HL-60 (cell line): ENCODE measurements at regions not wholly inside any gene's neighbourhood (a gene's known extent, or its start where the extent isn't known, plus 50 kb on each side); places are given as distances from the start of the nearest gene placed in this dataset.

Source experiments
- POLR2AphosphoS5 ChIP-seq: IDR thresholded peaks from 2 replicates; pipeline ENCODE4 v1.6.1; 2012; ENCODE audit warnings: low read depth
- TF ChIP-seq, protein P1 (sequence below): IDR thresholded peaks from one replicate; pipeline ENCODE4 v1.5.1; 2011; ENCODE audit warnings: low read length, control low read depth, inconsistent platforms; ENCODE audit not compliant: insufficient read depth

DNA sequence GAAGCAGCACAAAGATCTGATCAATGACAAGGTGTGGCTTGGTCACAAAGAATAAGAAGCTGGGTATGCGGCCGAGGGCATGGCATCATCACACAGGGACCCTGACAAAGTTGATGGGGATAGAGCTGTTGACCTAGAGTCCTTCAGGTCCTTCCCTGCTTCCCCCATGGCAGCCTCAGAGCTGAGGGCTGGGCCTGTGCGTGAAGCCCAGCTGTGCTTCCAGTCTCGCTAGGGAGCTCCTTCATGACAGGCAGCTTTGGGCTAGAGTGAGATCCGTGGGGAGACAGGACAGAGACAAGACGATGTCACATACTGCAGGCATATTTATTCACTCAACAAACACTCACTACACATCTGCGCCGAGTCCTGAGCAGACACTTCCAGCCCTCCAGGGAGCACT is 56.4 kb upstream of the NEURL1B start:
- TF ChIP-seq, protein P1, sequence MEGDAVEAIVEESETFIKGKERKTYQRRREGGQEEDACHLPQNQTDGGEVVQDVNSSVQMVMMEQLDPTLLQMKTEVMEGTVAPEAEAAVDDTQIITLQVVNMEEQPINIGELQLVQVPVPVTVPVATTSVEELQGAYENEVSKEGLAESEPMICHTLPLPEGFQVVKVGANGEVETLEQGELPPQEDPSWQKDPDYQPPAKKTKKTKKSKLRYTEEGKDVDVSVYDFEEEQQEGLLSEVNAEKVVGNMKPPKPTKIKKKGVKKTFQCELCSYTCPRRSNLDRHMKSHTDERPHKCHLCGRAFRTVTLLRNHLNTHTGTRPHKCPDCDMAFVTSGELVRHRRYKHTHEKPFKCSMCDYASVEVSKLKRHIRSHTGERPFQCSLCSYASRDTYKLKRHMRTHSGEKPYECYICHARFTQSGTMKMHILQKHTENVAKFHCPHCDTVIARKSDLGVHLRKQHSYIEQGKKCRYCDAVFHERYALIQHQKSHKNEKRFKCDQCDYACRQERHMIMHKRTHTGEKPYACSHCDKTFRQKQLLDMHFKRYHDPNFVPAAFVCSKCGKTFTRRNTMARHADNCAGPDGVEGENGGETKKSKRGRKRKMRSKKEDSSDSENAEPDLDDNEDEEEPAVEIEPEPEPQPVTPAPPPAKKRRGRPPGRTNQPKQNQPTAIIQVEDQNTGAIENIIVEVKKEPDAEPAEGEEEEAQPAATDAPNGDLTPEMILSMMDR, result no peak
- no peak for TF ChIP-seq POLR2AphosphoS5
